Amniotic stem cell (primary cell): ENCODE measurements at regions not wholly inside any gene's neighbourhood (a gene's known extent, or its start where the extent isn't known, plus 50 kb on each side); places are given as distances from the start of the nearest gene placed in this dataset.

Source experiments
- DNase-seq: peaks from one replicate; lab custom pipeline; 2025; lab: John Stamatoyannopoulos, UW

GRCh38 chr16:63365649-63366304 lies 1329.5 kb upstream of the CDH8 start:
- DNase-seq: no peak

GRCh38 chr16:63363738-63364137 lies 1327.5 kb upstream of the CDH8 start:
- DNase-seq: no peak

- peak; percentile 23 for DNase-seq
Observed at GRCh38 chr16:63361032-63361624, 1324.9 kb upstream of the CDH8 start.

- no peak for DNase-seq
Observed at GRCh38 chr16:63349961-63350360, 1313.7 kb upstream of the CDH8 start.

- no peak for DNase-seq
Observed at GRCh38 chr16:63346000-63346399, 1309.8 kb upstream of the CDH8 start.

- no peak for DNase-seq
Observed at GRCh38 chr16:63337264-63337663, 1301.0 kb upstream of the CDH8 start.

- DNase-seq: no peak
Observed at GRCh38 chr16:63331111-63331510, 1294.9 kb upstream of the CDH8 start.

GRCh38 chr16:63326736-63327339 lies 1290.6 kb upstream of the CDH8 start:
- no peak for DNase-seq

GRCh38 chr16:63323722-63324705 lies 1287.8 kb upstream of the CDH8 start:
- no peak for DNase-seq

- DNase-seq: no peak
Observed at GRCh38 chr16:63323055-63323454, 1286.8 kb upstream of the CDH8 start.

GRCh38 chr16:63315229-63315628 lies 1279.0 kb upstream of the CDH8 start:
- no peak for DNase-seq

- DNase-seq: no peak
Observed at GRCh38 chr16:63312346-63312745, 1276.1 kb upstream of the CDH8 start.

GRCh38 chr16:63311313-63311712 lies 1275.1 kb upstream of the CDH8 start:
- DNase-seq: no peak

GRCh38 chr16:63302811-63303210 lies 1266.6 kb upstream of the CDH8 start:
- DNase-seq: no peak

GRCh38 chr16:63301349-63301748 lies 1265.1 kb upstream of the CDH8 start:
- no peak for DNase-seq

GRCh38 chr16:63298993-63299392 lies 1262.8 kb upstream of the CDH8 start:
- DNase-seq: no peak

- no peak for DNase-seq
Observed at GRCh38 chr16:63292036-63292435, 1255.8 kb upstream of the CDH8 start.

- DNase-seq: no peak
Observed at GRCh38 chr16:63289834-63290460, 1253.7 kb upstream of the CDH8 start.

GRCh38 chr16:63287401-63287800 lies 1251.2 kb upstream of the CDH8 start:
- DNase-seq: no peak

- no peak for DNase-seq
Observed at GRCh38 chr16:63283721-63284120, 1247.5 kb upstream of the CDH8 start.

GRCh38 chr16:63244631-63245030 lies 1208.4 kb upstream of the CDH8 start:
- no peak for DNase-seq

- no peak for DNase-seq
Observed at GRCh38 chr16:63241497-63242028, 1205.3 kb upstream of the CDH8 start.
